ENCODE measurements at regions not wholly inside any gene's neighbourhood (a gene's known extent, or its start where the extent isn't known, plus 50 kb on each side); places are given as distances from the start of the nearest gene placed in this dataset.

DNA sequence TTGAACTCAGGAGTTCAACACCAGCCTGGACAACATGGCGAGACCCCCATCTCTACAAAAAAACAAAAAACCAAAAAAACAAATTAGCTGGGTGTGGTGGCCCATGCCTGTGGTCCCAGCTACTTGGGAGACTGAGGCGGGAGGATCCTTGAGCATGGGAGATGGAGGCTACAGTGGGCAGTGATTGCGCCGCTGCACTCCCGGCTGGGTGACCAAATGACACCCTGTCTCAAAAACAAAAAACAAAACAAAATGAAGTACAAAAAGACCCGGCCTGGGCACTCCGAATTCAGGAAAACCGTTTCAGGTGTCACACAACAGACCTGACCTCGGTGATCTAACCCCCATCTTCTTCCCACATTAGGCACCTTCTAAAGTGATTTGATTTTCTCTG, 65.5 kb downstream of the INSIG1 start:
- TF ChIP-seq RAD21 (IDR thresholded peaks at IDR 0.05; ENCODE audit: low read depth) (no peak), CEBPB (IDR thresholded peaks at IDR 0.05) (no peak), TEAD4 (IDR thresholded peaks at IDR 0.05) (no peak), FOXM1 (IDR thresholded peaks at IDR 0.05; ENCODE audit: borderline replicate concordance, low read depth) (no peak)
- TF ChIP-seq, protein P1, sequence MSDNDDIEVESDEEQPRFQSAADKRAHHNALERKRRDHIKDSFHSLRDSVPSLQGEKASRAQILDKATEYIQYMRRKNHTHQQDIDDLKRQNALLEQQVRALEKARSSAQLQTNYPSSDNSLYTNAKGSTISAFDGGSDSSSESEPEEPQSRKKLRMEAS (IDR thresholded peaks at IDR 0.05), result no peak
- TF ChIP-seq, protein P2, sequence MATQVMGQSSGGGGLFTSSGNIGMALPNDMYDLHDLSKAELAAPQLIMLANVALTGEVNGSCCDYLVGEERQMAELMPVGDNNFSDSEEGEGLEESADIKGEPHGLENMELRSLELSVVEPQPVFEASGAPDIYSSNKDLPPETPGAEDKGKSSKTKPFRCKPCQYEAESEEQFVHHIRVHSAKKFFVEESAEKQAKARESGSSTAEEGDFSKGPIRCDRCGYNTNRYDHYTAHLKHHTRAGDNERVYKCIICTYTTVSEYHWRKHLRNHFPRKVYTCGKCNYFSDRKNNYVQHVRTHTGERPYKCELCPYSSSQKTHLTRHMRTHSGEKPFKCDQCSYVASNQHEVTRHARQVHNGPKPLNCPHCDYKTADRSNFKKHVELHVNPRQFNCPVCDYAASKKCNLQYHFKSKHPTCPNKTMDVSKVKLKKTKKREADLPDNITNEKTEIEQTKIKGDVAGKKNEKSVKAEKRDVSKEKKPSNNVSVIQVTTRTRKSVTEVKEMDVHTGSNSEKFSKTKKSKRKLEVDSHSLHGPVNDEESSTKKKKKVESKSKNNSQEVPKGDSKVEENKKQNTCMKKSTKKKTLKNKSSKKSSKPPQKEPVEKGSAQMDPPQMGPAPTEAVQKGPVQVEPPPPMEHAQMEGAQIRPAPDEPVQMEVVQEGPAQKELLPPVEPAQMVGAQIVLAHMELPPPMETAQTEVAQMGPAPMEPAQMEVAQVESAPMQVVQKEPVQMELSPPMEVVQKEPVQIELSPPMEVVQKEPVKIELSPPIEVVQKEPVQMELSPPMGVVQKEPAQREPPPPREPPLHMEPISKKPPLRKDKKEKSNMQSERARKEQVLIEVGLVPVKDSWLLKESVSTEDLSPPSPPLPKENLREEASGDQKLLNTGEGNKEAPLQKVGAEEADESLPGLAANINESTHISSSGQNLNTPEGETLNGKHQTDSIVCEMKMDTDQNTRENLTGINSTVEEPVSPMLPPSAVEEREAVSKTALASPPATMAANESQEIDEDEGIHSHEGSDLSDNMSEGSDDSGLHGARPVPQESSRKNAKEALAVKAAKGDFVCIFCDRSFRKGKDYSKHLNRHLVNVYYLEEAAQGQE (IDR thresholded peaks at IDR 0.05; ENCODE audit: low read depth), result no peak
- TF ChIP-seq, protein P3, sequence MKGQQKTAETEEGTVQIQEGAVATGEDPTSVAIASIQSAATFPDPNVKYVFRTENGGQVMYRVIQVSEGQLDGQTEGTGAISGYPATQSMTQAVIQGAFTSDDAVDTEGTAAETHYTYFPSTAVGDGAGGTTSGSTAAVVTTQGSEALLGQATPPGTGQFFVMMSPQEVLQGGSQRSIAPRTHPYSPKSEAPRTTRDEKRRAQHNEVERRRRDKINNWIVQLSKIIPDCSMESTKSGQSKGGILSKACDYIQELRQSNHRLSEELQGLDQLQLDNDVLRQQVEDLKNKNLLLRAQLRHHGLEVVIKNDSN (IDR thresholded peaks at IDR 0.05), result no peak

DNA sequence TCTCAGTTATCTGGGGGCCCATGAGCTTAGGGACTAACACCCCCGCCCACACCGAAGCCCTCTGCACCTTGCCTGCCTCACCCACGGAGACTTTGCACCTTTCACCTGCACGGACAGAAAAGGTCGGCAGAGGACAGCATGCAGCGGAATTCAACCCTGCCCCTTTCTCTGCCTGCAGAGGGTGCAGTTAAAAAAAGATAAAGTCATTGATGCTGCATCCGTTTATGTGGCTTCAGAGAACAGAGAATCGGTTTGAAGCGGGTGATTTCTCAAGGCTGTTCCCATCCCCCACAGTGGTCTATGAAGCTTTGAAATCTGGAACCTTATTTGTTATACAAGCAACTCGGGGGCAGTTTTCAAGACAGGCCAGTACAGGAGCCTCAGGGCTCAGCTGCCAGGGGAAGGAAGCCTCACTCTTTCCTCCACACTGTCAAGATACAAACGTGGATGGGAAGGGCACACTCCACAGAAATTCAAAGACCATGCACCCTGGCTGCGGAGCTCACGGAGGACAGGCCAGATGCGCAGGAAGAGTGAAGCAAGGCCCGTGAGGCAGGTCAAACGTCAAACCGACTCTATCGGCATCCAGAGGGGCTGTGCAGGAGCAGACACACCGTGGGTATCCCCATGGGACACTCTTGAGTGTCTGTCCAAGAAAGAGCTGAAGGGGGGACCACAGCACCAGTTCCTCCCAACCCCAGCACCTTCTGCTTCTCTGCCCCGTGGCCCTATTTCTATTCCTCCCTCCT, 66.3 kb downstream of the INSIG1 start:
- TF ChIP-seq CREB1 (IDR thresholded peaks at IDR 0.05; ENCODE audit: low read depth) (no peak), EP300 (IDR thresholded peaks at IDR 0.05; ENCODE audit: borderline replicate concordance) (no peak), NFIC (IDR thresholded peaks at IDR 0.05) (no peak), YY1 (IDR thresholded peaks at IDR 0.05; ENCODE audit: low read depth) (no peak), FOXM1 (IDR thresholded peaks at IDR 0.05; ENCODE audit: borderline replicate concordance, low read depth) (no peak), RAD21 (IDR thresholded peaks at IDR 0.05; ENCODE audit: low read depth) (no peak), TCF12 (IDR thresholded peaks at IDR 0.05; ENCODE audit: low read depth) (no peak)
- TF ChIP-seq, protein P3 (IDR thresholded peaks at IDR 0.05), result no peak
- TF ChIP-seq, protein P1 (IDR thresholded peaks at IDR 0.05), result no peak

DNA sequence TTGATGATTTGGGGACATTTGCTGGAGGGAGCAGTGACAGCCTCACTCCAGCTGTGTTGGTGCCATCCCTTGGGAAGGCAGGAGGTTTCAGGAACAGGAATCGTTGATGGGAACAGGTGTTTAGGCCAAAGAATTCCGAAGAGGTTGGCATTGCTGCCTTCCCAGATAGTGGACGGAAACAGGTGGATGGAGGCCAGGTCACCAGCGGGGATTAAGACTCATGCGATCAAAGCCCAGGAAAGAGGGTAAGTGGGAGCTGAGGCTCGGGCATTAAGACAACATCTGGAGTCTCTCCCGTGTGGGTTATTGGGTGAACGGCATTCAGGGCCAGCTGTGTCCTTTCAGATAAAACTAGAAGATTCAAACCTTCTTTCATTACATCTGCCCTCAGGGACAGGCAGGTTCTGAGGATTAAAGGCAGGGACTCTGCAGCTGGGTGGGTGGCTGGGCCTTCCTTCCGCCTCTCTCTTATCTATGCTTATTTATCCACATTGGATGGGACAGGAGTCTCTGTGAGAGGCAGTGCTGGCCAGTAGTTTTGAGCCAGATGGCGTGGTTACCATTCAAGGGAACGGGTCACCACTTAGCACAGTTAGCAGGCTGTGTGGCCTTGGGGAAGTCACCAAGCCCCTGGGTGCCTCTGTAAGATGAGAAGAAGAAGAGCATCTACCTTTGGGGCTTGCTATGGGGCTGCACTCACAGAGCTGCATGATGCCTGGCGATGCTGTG, 67.6 kb downstream of the INSIG1 start:
- TF ChIP-seq EP300 (IDR thresholded peaks at IDR 0.05; ENCODE audit: borderline replicate concordance) (no peak), EGR1 (IDR thresholded peaks at IDR 0.05) (no peak), NFIC (IDR thresholded peaks at IDR 0.05) (no peak), CREB1 (IDR thresholded peaks at IDR 0.05; ENCODE audit: low read depth) (no peak), TCF12 (IDR thresholded peaks at IDR 0.05; ENCODE audit: low read depth) (no peak), RAD21 (IDR thresholded peaks at IDR 0.05; ENCODE audit: low read depth) (no peak), FOXM1 (IDR thresholded peaks at IDR 0.05; ENCODE audit: borderline replicate concordance, low read depth) (no peak)
- TF ChIP-seq, protein P1 (IDR thresholded peaks at IDR 0.05), result no peak
- TF ChIP-seq, protein P3 (IDR thresholded peaks at IDR 0.05), result no peak
- TF ChIP-seq, protein P2 (IDR thresholded peaks at IDR 0.05; ENCODE audit: low read depth), result no peak

DNA sequence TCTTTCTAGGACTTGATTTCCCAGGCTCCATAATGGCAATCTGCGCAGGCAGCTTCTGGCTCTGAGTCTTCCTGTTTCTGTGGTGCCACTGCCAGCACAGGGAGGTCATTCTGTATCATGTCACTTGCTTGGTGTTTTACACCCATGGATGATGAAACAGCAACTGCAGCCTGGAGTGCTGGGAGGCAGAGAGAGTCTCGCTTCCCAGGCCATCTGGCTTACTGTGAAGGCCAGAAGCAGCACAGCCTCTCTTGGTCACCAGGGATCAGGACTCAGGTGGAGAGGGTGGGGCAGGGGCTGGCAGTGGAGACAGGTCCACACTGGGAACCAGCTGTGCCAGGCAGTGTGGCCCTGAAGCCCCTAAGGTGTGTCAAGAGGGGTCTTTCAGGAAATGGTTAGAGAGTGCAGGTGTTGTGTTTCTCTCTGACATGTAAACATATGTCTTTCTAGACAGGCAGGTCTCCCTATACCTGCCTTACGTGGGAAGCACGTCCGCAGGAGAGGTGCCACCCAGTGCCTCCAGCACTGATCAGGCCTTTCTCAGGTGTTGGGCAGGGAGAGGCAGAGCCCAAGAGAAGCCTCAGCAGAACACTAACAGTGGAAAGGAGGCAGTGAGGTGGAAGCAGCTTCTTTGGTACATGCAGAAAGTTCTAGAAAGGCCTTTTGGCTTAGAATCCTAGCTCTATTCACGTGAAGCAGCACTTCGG, 71.4 kb downstream of the INSIG1 start:
- TF ChIP-seq, protein P3 (IDR thresholded peaks at IDR 0.05), result no peak
- TF ChIP-seq NFIC (IDR thresholded peaks at IDR 0.05) (no peak), EGR1 (IDR thresholded peaks at IDR 0.05) (no peak), TAF1 (IDR thresholded peaks at IDR 0.05; ENCODE audit: low read depth) (no peak), YY1 (IDR thresholded peaks at IDR 0.05; ENCODE audit: low read depth) (no peak), CEBPB (IDR thresholded peaks at IDR 0.05) (no peak), TEAD4 (IDR thresholded peaks at IDR 0.05) (no peak), RAD21 (IDR thresholded peaks at IDR 0.05; ENCODE audit: low read depth) (no peak), CREB1 (IDR thresholded peaks at IDR 0.05; ENCODE audit: low read depth) (no peak), EP300 (IDR thresholded peaks at IDR 0.05; ENCODE audit: borderline replicate concordance) (no peak), FOXM1 (IDR thresholded peaks at IDR 0.05; ENCODE audit: borderline replicate concordance, low read depth) (no peak), TCF12 (IDR thresholded peaks at IDR 0.05; ENCODE audit: low read depth) (no peak), ZBTB7A (IDR thresholded peaks at IDR 0.05; ENCODE audit: low read depth) (no peak)
- TF ChIP-seq, protein P2 (IDR thresholded peaks at IDR 0.05; ENCODE audit: low read depth), result no peak
- TF ChIP-seq, protein P1 (IDR thresholded peaks at IDR 0.05), result no peak
